GM23338 (cell line): ENCODE measurements at regions not wholly inside any gene's neighbourhood (a gene's known extent, or its start where the extent isn't known, plus 50 kb on each side); places are given as distances from the start of the nearest gene placed in this dataset.

Experiments
- POLR2AphosphoS5 ChIP-seq: IDR thresholded peaks from 2 replicates; pipeline ENCODE4 v1.6.1; 2016; ENCODE audit warnings: antibody characterized with exemption, low read depth
- TF ChIP-seq, protein P1 (sequence below), 2 experiments: fragments of 200-600 bp in 1 of 2; sonication (generic) in 1 of 2; conservative IDR thresholded peaks; 2 replicates each; pipeline versions ENCODE4 v1.5.1 to v1.6.1; 2016 to 2017; ENCODE audit warnings: antibody characterized with exemption in 2 of 2, low read depth in 2 of 2, mild to moderate bottlenecking in 2 of 2, moderate library complexity in 1 of 2

GRCh38 chr4:188818300-188818699, 679.1 kb downstream of the TRIML1 start:
- no peak for TF ChIP-seq POLR2AphosphoS5
- TF ChIP-seq, protein P1, sequence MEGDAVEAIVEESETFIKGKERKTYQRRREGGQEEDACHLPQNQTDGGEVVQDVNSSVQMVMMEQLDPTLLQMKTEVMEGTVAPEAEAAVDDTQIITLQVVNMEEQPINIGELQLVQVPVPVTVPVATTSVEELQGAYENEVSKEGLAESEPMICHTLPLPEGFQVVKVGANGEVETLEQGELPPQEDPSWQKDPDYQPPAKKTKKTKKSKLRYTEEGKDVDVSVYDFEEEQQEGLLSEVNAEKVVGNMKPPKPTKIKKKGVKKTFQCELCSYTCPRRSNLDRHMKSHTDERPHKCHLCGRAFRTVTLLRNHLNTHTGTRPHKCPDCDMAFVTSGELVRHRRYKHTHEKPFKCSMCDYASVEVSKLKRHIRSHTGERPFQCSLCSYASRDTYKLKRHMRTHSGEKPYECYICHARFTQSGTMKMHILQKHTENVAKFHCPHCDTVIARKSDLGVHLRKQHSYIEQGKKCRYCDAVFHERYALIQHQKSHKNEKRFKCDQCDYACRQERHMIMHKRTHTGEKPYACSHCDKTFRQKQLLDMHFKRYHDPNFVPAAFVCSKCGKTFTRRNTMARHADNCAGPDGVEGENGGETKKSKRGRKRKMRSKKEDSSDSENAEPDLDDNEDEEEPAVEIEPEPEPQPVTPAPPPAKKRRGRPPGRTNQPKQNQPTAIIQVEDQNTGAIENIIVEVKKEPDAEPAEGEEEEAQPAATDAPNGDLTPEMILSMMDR (conservative IDR thresholded peaks at IDR 0.05; ENCODE audit: low read depth in 2 of 2): no peak
